Colon (tissue), 2 donors: ENCODE measurements at regions not wholly inside any gene's neighbourhood (a gene's known extent, or its start where the extent isn't known, plus 50 kb on each side); places are given as distances from the start of the nearest gene placed in this dataset.
"Not testable (repeated sequence)": the region's sequence is repeated elsewhere in the genome, so short reads cannot be mapped to it uniquely, and the experiment has no call there.

Experiments used
- FAIRE-seq: peaks from 2 replicates; lab custom pipeline; 2012; peaks lifted over from hg19 to GRCh38; lab: Jason Lieb, UNC
- donor health status: control.
- donor health status: control.

DNA sequence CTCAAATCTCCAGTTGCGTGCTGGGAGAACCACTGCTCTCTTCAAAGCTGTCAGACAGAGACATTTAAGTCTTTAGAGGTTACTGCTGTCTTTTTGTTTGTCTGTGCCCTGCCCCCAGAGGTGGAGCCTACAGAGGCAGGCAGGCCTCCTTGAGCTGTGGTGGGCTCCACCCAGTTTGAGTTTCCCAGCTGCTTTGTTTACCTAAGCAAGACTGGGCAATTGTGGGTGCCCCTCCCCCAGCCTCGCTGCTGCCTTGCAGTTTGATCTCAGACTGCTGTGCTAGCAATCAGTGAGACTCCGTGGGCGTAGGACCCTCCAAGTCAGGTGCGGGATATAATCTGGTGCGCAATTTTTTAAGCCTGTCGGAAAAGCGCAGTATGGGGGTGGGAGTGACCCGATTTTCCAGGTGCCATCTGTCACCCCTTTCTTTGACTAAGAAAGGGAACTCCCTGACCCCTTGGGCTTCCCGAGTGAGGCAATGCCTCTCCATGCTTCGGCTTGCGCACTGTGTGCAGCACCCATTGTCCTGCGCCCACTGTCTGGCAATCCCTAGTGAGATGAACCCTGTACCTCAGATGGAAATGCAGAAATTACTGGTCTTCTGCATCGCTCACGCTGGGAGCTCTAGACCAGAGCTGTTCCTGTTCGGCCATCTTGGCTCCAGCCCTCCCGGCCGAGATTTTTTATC, 414.8 kb upstream of the SYNCRIP start:
- not testable (repeated sequence) for FAIRE-seq

GRCh38 chr6:86045038-86045437, 402.4 kb upstream of the SYNCRIP start:
- no peak for FAIRE-seq

DNA sequence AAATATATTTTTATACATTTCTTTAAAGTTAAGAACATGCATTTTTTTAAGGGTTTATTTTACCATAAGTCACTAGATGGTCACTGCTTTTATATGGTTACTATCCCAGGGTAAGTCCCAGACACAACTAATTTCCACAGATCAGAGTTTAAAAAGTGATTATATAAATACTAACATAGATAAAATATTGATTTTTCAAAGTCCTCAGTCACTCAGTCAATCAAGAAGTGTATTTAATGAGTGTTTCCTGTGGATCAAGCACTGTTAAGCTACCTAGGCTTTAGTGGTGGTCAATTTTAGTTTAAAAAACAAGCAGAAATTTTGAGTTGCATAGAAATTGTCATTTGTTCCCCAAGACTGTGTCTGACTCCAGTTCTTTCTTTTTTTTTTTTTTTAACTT, 399.5 kb upstream of the SYNCRIP start:
- no peak for FAIRE-seq

DNA sequence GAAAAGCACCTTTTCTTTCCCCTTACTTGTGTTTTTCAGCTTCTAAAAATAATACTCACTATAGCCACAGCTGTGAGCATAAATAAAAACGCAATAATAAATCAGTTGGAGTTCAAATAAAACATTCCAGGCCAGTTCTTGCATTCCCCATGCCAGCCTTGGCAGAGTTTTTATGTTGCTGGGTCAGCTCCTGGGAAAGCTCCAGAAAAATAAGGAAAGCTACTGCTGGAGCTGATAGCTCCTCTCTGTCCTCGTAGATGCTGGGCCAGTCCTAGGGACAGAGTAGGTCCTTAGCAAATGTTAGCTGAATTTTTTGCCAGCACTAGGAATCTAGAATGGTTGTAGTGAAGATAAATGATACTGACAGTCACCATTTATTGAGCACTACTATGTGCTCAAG, 389.0 kb upstream of the SYNCRIP start:
- no peak for FAIRE-seq

GRCh38 chr6:86030875-86031274, 388.2 kb upstream of the SYNCRIP start:
- FAIRE-seq = no peak

DNA sequence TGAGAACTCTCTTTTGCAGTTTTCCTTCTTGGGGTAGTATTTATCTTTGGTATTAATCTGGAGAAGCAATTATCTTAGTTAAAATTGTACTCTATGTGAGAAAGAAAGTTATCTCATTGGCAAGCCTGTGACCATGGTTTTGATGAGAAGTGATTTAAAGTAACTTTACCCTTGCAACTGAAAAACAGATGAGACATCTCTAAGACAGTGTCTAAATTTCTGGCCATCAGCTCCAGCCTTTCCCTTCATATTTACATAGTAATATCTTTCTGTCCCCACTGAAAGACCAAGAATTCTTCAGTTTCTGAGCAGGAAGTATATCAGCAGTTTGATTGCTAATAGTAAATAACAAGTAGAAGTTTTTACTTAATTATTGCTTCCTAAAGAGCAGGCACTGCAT, 386.1 kb upstream of the SYNCRIP start:
- FAIRE-seq = no peak

DNA sequence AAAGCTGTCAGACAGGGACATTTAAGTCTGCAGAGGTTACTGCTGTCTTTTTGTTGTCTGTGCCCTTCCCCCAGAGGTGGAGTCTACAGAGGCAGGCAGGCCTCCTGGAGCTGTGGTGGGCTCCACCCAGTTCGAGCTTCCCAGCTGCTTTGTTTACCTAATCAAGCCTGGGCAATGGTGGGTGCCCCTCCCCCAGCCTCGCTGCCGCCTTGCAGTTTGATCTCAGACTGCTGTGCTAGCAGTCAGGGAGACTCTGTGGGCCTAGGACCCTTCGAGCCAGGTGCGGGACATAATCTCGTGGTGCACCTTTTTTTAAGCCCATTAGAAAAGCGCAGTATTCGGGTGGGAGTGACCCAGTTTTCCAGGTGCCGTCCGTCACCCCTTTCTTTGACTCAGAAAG, 384.2 kb upstream of the SYNCRIP start:
- FAIRE-seq = not testable (repeated sequence)

DNA sequence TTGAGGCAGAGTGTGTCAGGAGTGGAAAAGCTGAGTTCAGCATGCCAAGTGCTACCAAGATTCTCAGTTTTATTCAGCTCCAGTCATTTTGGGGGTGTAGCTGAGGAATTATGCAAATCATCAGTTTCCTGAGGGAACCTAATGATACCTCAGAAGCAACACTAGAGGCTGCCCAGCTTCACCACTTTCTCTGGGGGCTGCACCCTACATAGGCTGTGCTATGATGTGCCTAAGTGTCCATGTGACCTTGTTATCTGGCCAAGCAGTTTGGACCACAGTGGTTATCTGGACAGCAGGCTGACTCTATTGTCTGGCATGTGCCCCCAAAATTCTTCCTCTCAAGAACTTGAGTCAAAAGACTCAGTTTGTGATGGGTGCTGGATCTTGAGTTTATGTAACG, 374.6 kb upstream of the SYNCRIP start:
- FAIRE-seq = no peak

- FAIRE-seq = no peak
Measured at GRCh38 chr6:86016567-86016966, 373.9 kb upstream of the SYNCRIP start.

- FAIRE-seq = no peak
Measured at GRCh38 chr6:86016077-86016476, 373.4 kb upstream of the SYNCRIP start.

GRCh38 chr6:86012991-86013390, 370.3 kb upstream of the SYNCRIP start:
- not testable (repeated sequence) for FAIRE-seq

- FAIRE-seq = no peak
Measured at GRCh38 chr6:86010915-86011786, 368.5 kb upstream of the SYNCRIP start.

- FAIRE-seq = no peak
Measured at GRCh38 chr6:85997206-85997605, 354.5 kb upstream of the SYNCRIP start.

DNA sequence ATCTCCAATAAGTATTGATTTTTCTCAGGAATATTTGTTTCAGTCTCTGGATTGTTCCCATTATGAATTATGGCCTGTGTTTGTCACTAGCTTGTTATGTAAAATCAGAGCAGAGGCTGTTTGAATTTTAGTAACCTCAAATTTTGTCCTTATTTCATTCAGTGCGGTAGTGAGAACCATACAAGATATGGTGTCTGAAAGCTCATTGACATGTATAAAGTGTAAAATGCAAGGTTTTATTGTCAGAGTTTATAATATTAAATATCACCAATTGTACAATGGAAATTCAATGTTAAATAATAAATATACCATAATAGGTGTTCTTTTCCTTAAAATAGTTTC, 353.3 kb upstream of the SYNCRIP start:
- FAIRE-seq = no peak

DNA sequence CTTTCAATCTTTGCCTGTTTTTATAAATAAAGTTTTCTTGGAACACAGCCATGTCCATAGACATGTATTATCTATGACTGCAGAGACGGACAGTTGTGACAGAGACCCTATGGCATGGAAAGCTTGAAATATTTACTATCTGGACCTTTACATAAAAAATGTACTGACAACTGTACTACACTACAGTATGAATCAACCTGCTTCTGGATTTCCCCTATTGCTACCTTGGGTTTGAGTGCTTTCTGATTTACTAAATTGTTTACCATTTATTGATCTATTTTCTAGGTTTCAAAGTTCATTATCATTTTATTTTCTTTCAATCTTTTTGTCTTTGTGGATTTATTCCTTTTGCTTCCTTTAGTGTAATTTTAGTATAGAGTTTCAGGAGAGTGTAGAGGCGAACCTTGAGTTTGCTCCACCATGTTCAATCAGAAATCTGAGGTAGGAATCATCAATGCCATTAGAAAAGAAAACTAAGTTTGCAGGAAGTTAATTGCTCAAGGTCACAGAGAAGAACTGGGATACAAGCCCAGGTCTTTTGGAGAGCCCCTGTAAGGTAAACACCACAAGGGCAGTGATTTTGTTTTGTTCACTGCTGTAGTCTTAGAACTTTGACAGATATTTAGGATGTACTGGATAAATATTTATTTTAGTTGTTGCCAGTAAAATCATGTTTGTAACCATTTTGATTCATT, 352.8 kb upstream of the SYNCRIP start:
- FAIRE-seq = no peak

DNA sequence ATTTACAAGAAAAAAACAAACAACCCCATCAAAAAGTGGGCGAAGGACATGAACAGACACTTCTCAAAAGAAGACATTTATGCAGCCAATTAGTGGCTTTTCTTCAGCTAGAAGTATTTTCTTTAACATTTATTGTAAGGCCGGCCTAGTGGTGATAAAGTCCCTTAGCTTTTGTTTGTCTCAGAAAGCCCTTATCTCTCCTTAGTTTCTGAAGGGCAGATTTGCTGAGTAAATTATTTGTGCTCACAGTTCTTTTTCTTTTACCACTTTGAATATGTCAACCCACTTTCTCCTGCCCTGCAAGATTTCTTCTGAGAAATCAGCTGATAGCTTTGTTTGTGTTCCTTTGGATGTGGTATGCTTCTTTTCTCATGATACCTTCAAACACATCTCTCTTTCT, 344.0 kb upstream of the SYNCRIP start:
- FAIRE-seq = no peak

GRCh38 chr6:85983032-85983659, 340.5 kb upstream of the SYNCRIP start:
- FAIRE-seq = no peak

DNA sequence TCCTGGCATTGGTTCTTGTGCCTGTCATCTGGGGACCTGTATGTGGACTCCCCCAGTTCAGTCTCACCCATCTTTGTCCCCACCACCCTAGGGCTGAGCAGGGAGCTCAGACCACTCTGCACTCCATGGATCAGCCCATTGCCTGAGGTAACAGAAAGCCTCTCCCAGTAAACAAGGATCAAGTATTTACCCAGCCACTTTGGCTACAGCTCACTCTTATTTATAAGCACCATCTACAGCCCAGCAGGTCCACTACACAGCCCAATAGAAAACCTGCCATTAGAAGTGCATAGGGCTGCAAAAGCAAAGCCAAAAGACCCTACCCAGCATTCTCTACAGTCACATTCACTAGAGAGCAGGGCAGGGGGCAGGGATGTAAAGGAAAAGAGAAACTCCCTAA, 335.0 kb upstream of the SYNCRIP start:
- FAIRE-seq = no peak

- FAIRE-seq = no peak
Measured at GRCh38 chr6:85975957-85976356, 333.3 kb upstream of the SYNCRIP start.

DNA sequence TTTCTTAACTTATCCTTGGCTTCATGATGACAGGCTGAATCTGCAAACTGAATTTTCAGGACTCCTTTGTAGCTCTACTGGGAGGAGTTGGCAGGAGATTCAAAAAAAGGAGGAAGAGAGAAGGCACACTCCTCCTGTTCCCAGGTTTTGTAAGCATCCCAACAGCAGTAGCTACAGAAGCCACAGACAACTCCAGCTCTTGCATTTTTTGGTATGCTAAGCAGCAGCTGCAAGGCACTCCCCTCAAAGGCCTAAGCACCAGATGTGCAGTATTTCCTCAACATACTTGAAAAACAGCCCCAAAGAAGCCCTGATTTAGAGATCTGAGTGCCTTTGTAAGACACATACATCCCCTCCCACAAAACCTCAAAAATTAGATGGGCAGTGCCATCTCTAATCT, 328.6 kb upstream of the SYNCRIP start:
- FAIRE-seq = no peak

DNA sequence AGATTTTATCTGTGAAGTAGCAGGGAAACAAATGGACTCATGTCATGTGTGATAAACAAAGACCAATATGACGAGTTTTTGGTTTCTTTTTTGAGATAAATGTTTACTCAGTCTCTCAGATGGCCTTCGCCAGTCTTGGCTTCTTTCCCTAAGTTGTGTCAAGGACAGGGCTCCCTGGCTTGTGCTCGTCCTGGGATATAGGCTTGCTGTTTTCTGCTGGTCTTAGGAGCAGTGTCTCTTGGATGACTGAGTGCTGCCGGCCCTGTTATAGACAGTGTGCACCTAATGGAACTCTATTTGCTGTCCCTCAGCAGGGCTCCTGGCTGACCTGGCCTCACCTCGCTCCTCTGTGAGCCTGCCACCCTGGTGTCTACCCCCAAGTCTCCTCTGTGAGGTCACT, 324.1 kb upstream of the SYNCRIP start:
- FAIRE-seq = no peak

DNA sequence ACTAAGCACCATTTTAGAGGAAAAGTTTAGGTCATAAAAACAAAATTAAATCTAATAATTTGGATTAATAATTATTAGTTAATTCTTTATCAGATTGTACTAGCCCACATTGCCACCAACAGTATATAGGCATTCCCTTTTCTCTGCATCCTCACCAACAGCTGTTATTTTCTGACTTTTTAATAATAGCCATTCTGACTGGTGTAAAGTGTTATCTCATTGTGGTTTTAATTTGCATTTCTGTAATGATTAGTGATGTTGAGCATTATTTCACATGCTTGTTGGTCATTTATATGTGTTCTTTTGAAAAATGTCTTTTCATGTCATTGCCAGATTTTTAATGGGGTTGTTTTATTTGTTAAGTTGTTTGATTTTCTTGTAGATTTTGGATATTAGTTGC, 319.1 kb upstream of the SYNCRIP start:
- no peak for FAIRE-seq

- no peak for FAIRE-seq
Measured at GRCh38 chr6:85961125-85961524, 318.4 kb upstream of the SYNCRIP start.
